GM10266 (cell line): ENCODE measurements at regions not wholly inside any gene's neighbourhood (a gene's known extent, or its start where the extent isn't known, plus 50 kb on each side); places are given as distances from the start of the nearest gene placed in this dataset.
"Not testable (repeated sequence)": the region's sequence is repeated elsewhere in the genome, so short reads cannot be mapped to it uniquely, and the experiment has no call there.

Experiments used
- DNase-seq: peaks from one replicate; pipeline ENCODE4 v3.0.0; 2012; ENCODE audit errors: extremely low spot score
- CTCF ChIP-seq: IDR thresholded peaks from 2 replicates; pipeline ENCODE4 v1.5.1; 2012; ENCODE audit warnings: mild to moderate bottlenecking, low read depth; ENCODE audit not compliant: control insufficient read depth, insufficient read depth; ENCODE audit errors: missing control alignments

GRCh38 chr6:113363866-113364265 is 493.3 kb upstream of the MARCKS start:
- TF ChIP-seq CTCF, result no peak
- no peak for DNase-seq

GRCh38 chr6:113364766-113365165 is 492.4 kb upstream of the MARCKS start:
- DNase-seq, result no peak
- TF ChIP-seq CTCF, result no peak

- TF ChIP-seq CTCF, result no peak
- no peak for DNase-seq
These were observed 492.0 kb upstream of the MARCKS start for GRCh38 chr6:113365191-113365590.

GRCh38 chr6:113366505-113366904 is 490.6 kb upstream of the MARCKS start:
- no peak for TF ChIP-seq CTCF
- DNase-seq, result no peak

- no peak for DNase-seq
- no peak for TF ChIP-seq CTCF
These were observed 486.3 kb upstream of the MARCKS start for GRCh38 chr6:113370508-113371502.

- DNase-seq, result not testable (repeated sequence)
These were observed 481.7 kb upstream of the MARCKS start for GRCh38 chr6:113375466-113375865.

- no peak for TF ChIP-seq CTCF
- DNase-seq, result no peak
These were observed 480.9 kb upstream of the MARCKS start for GRCh38 chr6:113375950-113376846.
